Retinal pigment epithelial cell (primary cell): ENCODE measurements at regions not wholly inside any gene's neighbourhood (a gene's known extent, or its start where the extent isn't known, plus 50 kb on each side); places are given as distances from the start of the nearest gene placed in this dataset.

Source experiments
- DNase-seq: peaks from one replicate; pipeline ENCODE4 v3.0.0-alpha.2; 2010; ENCODE audit warnings: low read depth
- H3K4me3 ChIP-seq: 2 replicates; pipeline ENCODE4 v1.5.1; 2011; ENCODE audit warnings: mild to moderate bottlenecking, low read length, control low read depth, moderate library complexity
- CTCF ChIP-seq: conservative IDR thresholded peaks from 2 replicates; pipeline ENCODE4 v1.5.1; 2011; ENCODE audit warnings: low read depth, low read length, control low read depth, inconsistent platforms

GRCh38 chr10:84991301-84991700, 662.9 kb downstream of the CCSER2 start:
- no peak for TF ChIP-seq CTCF
- no peak overlapping the region for H3K4me3 ChIP-seq
- no peak for DNase-seq

- TF ChIP-seq CTCF: no peak
- DNase-seq: no peak
- no peak overlapping the region for H3K4me3 ChIP-seq
These were observed 665.1 kb downstream of the CCSER2 start for GRCh38 chr10:84993251-84994035.

- no peak for DNase-seq
- TF ChIP-seq CTCF: no peak
These were observed 666.3 kb downstream of the CCSER2 start for GRCh38 chr10:84994722-84995121.

GRCh38 chr10:84996580-84996979, 668.2 kb downstream of the CCSER2 start:
- no peak for TF ChIP-seq CTCF
- H3K4me3 ChIP-seq: no peak overlapping the region
- no peak for DNase-seq

More at GRCh38 chr10:84994722-84995121, 666.3 kb downstream of the CCSER2 start:
- no peak overlapping the region for H3K4me3 ChIP-seq

GRCh38 chr10:84997870-84998269, 669.5 kb downstream of the CCSER2 start:
- no peak for TF ChIP-seq CTCF
- no peak for DNase-seq
- no peak overlapping the region for H3K4me3 ChIP-seq

GRCh38 chr10:84999929-85000328, 671.5 kb downstream of the CCSER2 start:
- TF ChIP-seq CTCF: no peak
- no peak overlapping the region for H3K4me3 ChIP-seq
- DNase-seq: no peak

- no peak for DNase-seq
These were observed 674.7 kb downstream of the CCSER2 start for GRCh38 chr10:85003083-85003482.

More at GRCh38 chr10:85003083-85003482, 674.7 kb downstream of the CCSER2 start:
- TF ChIP-seq CTCF: no peak
- H3K4me3 ChIP-seq: no peak overlapping the region
